Neural crest cell (in vitro differentiated cells): ENCODE measurements at regions not wholly inside any gene's neighbourhood (a gene's known extent, or its start where the extent isn't known, plus 50 kb on each side); places are given as distances from the start of the nearest gene placed in this dataset.

Experiments used
- DNase-seq: peaks from one replicate; pipeline ENCODE4 v3.0.0; 2021; ENCODE audit warnings: low read depth, mixed read lengths, low spot score
- H3K27ac Mint-ChIP-seq: one replicate; pipeline ENCODE4 v1.8.0; 2021; ENCODE audit warnings: mild to moderate bottlenecking, mixed read lengths; ENCODE audit not compliant: unreplicated experiment
- H3K27me3 Mint-ChIP-seq: 2 replicates; pipeline ENCODE4 v1.8.0; 2021; ENCODE audit warnings: low read depth, mild to moderate bottlenecking, mixed read lengths
- H3K36me3 Mint-ChIP-seq: 2 replicates; pipeline ENCODE4 v1.8.0; 2021; ENCODE audit warnings: low read depth, mild to moderate bottlenecking, mixed read lengths
- H3K4me1 Mint-ChIP-seq: 2 replicates; pipeline ENCODE4 v1.8.0; 2021; ENCODE audit warnings: mixed read lengths
- H3K4me3 Mint-ChIP-seq: one replicate; pipeline ENCODE4 v1.8.0; 2021; ENCODE audit warnings: mild to moderate bottlenecking, mixed read lengths
- H3K9me3 Mint-ChIP-seq: 2 replicates; pipeline ENCODE4 v1.8.0; 2021; ENCODE audit warnings: mixed read lengths
- CTCF ChIP-seq: fragments of 200-600 bp; sonication (generic); conservative IDR thresholded peaks from 2 replicates; pipeline ENCODE4 v1.5.0; 2021; ENCODE audit warnings: antibody characterized with exemption, mild to moderate bottlenecking

- no peaks in the 10 kb centered on the region for H3K9me3 Mint-ChIP-seq
- DNase-seq: no peak
- no peak overlapping the region for H3K27ac Mint-ChIP-seq
- peaks cover 27% of the 10 kb centered on the region for H3K36me3 Mint-ChIP-seq
- H3K4me1 Mint-ChIP-seq: no peaks in the 10 kb centered on the region
- no peak for TF ChIP-seq CTCF
- no peaks in the 10 kb centered on the region for H3K27me3 Mint-ChIP-seq
- H3K4me3 Mint-ChIP-seq: no peak overlapping the region
These were observed 108.5 kb downstream of the PTPRS start for GRCh38 chr19:5231857-5232678.

GRCh38 chr19:5230730-5231555 is 109.7 kb downstream of the PTPRS start:
- no peaks in the 10 kb centered on the region for H3K9me3 Mint-ChIP-seq
- no peak overlapping the region for H3K27ac Mint-ChIP-seq
- H3K4me1 Mint-ChIP-seq: no peaks in the 10 kb centered on the region
- H3K27me3 Mint-ChIP-seq: no peaks in the 10 kb centered on the region
- no peak overlapping the region for H3K4me3 Mint-ChIP-seq
- no peak for TF ChIP-seq CTCF
- no peak for DNase-seq
- peaks cover 16% of the 10 kb centered on the region for H3K36me3 Mint-ChIP-seq

GRCh38 chr19:5229778-5230335 is 110.8 kb downstream of the PTPRS start:
- no peak for TF ChIP-seq CTCF
- no peak for DNase-seq
- Mint-ChIP-seq H3K9me3 (no peaks in the 10 kb centered on the region), H3K36me3 (peaks cover 15% of the 10 kb centered on the region), H3K4me3 (no peak overlapping the region), H3K27me3 (no peaks in the 10 kb centered on the region), H3K27ac (no peak overlapping the region), H3K4me1 (no peaks in the 10 kb centered on the region)

GRCh38 chr19:5228932-5229777 is 111.5 kb downstream of the PTPRS start:
- Mint-ChIP-seq H3K9me3 (no peaks in the 10 kb centered on the region), H3K27me3 (no peaks in the 10 kb centered on the region), H3K36me3 (peaks cover 18% of the 10 kb centered on the region), H3K27ac (peak overlapping the region; percentile 43), H3K4me1 (no peaks in the 10 kb centered on the region), H3K4me3 (no peak overlapping the region)
- no peak for DNase-seq
- no peak for TF ChIP-seq CTCF

GRCh38 chr19:5228490-5228889 is 112.1 kb downstream of the PTPRS start:
- Mint-ChIP-seq H3K27me3 (no peaks in the 10 kb centered on the region), H3K9me3 (no peaks in the 10 kb centered on the region), H3K27ac (no peak overlapping the region), H3K4me3 (no peak overlapping the region), H3K4me1 (no peaks in the 10 kb centered on the region), H3K36me3 (peaks cover 21% of the 10 kb centered on the region)
- DNase-seq: no peak
- no peak for TF ChIP-seq CTCF
